ENCODE measurements at regions not wholly inside any gene's neighbourhood (a gene's known extent, or its start where the extent isn't known, plus 50 kb on each side); places are given as distances from the start of the nearest gene placed in this dataset.

DNA sequence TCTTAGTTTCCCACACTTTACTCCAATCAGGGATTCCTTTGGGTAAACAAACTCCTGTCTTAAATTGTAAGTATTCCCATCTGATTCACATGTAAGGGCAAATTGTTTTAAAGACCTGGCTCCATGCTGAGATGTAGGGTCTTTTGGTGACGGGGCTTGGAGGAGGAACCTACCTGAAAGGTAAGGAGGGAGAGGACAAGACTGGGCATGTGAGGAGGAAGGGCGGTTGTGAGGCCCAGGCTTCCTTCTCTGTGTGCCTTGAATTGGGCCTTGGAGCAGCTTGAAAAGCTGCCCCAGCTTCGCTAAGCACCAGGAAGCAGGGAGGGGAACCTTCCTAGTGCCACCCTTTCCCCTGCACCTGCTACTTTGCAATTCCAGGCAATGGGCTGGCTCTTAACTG, 86.8 kb downstream of the C9orf152 start:
- TF ChIP-seq, protein P1, sequence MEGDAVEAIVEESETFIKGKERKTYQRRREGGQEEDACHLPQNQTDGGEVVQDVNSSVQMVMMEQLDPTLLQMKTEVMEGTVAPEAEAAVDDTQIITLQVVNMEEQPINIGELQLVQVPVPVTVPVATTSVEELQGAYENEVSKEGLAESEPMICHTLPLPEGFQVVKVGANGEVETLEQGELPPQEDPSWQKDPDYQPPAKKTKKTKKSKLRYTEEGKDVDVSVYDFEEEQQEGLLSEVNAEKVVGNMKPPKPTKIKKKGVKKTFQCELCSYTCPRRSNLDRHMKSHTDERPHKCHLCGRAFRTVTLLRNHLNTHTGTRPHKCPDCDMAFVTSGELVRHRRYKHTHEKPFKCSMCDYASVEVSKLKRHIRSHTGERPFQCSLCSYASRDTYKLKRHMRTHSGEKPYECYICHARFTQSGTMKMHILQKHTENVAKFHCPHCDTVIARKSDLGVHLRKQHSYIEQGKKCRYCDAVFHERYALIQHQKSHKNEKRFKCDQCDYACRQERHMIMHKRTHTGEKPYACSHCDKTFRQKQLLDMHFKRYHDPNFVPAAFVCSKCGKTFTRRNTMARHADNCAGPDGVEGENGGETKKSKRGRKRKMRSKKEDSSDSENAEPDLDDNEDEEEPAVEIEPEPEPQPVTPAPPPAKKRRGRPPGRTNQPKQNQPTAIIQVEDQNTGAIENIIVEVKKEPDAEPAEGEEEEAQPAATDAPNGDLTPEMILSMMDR (IDR thresholded peaks at IDR 0.05) = no peak
- TF ChIP-seq BHLHE40 (IDR thresholded peaks at IDR 0.05; ENCODE audit: low read depth, low read length) (no peak), ZFP36 (IDR thresholded peaks at IDR 0.05; ENCODE audit: borderline replicate concordance, partially characterized antibody) (no peak), POLR2A (IDR thresholded peaks at IDR 0.05; ENCODE audit: low read length) (no peak), EP300 (IDR thresholded peaks at IDR 0.05) (no peak), JUNB (IDR thresholded peaks at IDR 0.05) (no peak), RARB (CRISPR knock-in tag; IDR thresholded peaks at IDR 0.05) (no peak)
- TF ChIP-seq, protein P2, sequence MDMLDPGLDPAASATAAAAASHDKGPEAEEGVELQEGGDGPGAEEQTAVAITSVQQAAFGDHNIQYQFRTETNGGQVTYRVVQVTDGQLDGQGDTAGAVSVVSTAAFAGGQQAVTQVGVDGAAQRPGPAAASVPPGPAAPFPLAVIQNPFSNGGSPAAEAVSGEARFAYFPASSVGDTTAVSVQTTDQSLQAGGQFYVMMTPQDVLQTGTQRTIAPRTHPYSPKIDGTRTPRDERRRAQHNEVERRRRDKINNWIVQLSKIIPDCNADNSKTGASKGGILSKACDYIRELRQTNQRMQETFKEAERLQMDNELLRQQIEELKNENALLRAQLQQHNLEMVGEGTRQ (IDR thresholded peaks at IDR 0.05) = no peak

Data from A549 (cell line).